K562 (cell line): ENCODE measurements at regions not wholly inside any gene's neighbourhood (a gene's known extent, or its start where the extent isn't known, plus 50 kb on each side); places are given as distances from the start of the nearest gene placed in this dataset.

Experiments
- CEBPG ChIP-seq, 3 experiments: fragments of 200-800 bp in 1 of 3; sonication (Bioruptor generic) in 1 of 3; sonication (generic) in 1 of 3; formaldehyde crosslinking in 1 of 3; IDR thresholded peaks in 2 of 3; conservative IDR thresholded peaks in 1 of 3; 2 replicates each; pipeline versions ENCODE4 v1.6.1 to v1.8.0; 2016 to 2022; ENCODE audit warnings: missing compliant biosample characterization in 2 of 3, missing genetic modification characterization in 2 of 3, mild to moderate bottlenecking in 1 of 3, missing genetic modification reagents in 1 of 3
- CREB1 ChIP-seq, 2 experiments: sonication (generic) in 1 of 2; formaldehyde crosslinking in 1 of 2; IDR thresholded peaks; 2 replicates each; pipeline versions ENCODE4 v1.6.1 to v1.8.0; 2012 to 2022; ENCODE audit warnings: inconsistent platforms in 1 of 2, mild to moderate bottlenecking in 1 of 2, missing genetic modification reagents in 1 of 2, moderate library complexity in 1 of 2
- CTCF ChIP-seq, 3 experiments: IDR thresholded peaks in 2 of 3; conservative IDR thresholded peaks in 1 of 3; 2 replicates each; pipeline ENCODE4 v1.5.1; 2011 to 2012; ENCODE audit warnings: low read length in 3 of 3, mild to moderate bottlenecking in 3 of 3, control low read depth in 2 of 3, improper control_type of control experiment in 1 of 3, inconsistent platforms in 1 of 3, low read depth in 1 of 3, mixed read lengths in 1 of 3, moderate library complexity in 1 of 3; ENCODE audit not compliant: insufficient read depth in 2 of 3
- POLR2A ChIP-seq: fragments of 450-650 bp; conservative IDR thresholded peaks from 2 replicates; pipeline ENCODE4 v1.6.1; 2016
- REST ChIP-seq, 2 experiments: fragments of 450-650 bp; formaldehyde crosslinking in 1 of 2; IDR thresholded peaks; 2 replicates each; pipeline versions ENCODE4 v1.4.0 to v1.6.1; 2014 to 2020; ENCODE audit warnings: mild to moderate bottlenecking in 2 of 2, borderline replicate concordance in 1 of 2, low read depth in 1 of 2
- TF ChIP-seq, protein P1 (sequence below): sonication (generic); formaldehyde crosslinking; IDR thresholded peaks from 2 replicates; pipeline ENCODE4 v1.8.0; 2022; ENCODE audit warnings: missing genetic modification reagents, mild to moderate bottlenecking, moderate library complexity, borderline replicate concordance

DNA sequence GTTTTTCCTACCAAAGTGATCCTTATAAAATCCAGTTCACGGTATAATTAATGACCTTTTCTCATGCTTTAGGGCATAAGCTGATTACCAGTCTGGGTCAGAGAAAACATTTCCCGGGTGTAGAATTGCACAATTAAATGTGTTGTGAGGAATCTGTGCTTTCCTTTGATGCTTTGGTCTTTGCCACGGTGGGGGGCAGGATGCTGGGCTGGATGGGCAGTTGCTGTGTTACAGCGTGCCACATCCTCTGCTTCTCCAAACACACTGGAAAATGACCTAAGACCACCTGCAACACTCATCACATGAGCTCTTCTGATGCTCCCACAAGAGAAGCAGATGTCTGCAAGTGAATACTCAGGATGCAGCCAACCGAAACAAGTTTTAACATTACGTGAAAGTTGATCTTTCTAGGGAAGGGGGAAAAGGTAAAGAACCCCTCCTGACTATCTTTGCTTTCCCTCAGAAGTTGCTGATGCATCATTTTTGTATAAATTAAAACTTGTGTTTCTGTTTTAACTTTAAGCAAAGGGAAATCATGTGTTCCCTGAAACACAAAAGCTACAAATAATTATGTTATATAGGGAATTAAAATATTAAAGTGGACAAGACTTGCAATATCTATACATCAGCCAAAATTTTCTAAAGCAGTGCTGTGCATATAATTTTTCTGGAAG is 515.3 kb upstream of the NR5A2 start:
- TF ChIP-seq REST (IDR thresholded peaks at IDR 0.05; ENCODE audit: borderline replicate concordance) (no peak), REST (CRISPR knock-in tag; IDR thresholded peaks at IDR 0.05; ENCODE audit: low read depth) (no peak), CEBPG (CRISPR knock-in tag; IDR thresholded peaks at IDR 0.05) (no peak), CEBPG (tag; conservative IDR thresholded peaks at IDR 0.05 in 1 of 2, IDR thresholded peaks at IDR 0.05 in 1 of 2) (no peak), POLR2A (no peak), CTCF (IDR thresholded peaks at IDR 0.05 in 2 of 3, conservative IDR thresholded peaks at IDR 0.05 in 1 of 3; ENCODE audit: insufficient read depth in 2 of 3, low read depth in 1 of 3, low read length in 3 of 3) (no peak), CREB1 (IDR thresholded peaks at IDR 0.05) (no peak), CREB1 (CRISPR knock-in tag; IDR thresholded peaks at IDR 0.05) (no peak)
- TF ChIP-seq, protein P1, sequence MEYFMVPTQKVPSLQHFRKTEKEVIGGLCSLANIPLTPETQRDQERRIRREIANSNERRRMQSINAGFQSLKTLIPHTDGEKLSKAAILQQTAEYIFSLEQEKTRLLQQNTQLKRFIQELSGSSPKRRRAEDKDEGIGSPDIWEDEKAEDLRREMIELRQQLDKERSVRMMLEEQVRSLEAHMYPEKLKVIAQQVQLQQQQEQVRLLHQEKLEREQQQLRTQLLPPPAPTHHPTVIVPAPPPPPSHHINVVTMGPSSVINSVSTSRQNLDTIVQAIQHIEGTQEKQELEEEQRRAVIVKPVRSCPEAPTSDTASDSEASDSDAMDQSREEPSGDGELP (CRISPR knock-in tag) = no peak
